ENCODE measurements at regions not wholly inside any gene's neighbourhood (a gene's known extent, or its start where the extent isn't known, plus 50 kb on each side); places are given as distances from the start of the nearest gene placed in this dataset.

DNA sequence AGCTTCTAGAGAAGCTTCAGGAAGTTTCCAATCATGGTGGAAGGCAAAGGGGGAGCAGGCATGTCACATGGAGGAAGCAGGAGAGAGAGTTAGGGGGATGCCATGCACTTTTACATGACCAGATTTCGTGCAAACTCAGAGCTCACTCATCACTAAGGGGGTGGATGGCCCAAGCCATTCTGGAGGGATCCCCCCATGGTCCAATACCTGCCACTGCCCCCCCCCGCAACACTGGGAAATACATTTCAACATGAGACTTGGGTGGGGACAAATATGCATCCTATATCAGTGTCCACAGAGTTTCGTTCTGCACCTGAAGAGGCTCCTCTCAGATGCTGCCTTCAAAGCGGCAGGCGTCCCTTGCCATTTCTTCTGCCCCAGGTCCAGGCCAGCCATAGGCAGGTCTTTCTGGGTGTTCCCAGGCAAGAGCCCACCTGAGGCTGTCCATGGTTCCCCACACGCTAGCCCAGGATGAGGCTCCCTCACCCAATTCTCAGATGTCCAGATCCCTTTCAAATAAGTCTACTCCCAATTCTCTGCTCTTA, 1344.3 kb downstream of the TBC1D22A start:
- no peak for DNase-seq

DNA sequence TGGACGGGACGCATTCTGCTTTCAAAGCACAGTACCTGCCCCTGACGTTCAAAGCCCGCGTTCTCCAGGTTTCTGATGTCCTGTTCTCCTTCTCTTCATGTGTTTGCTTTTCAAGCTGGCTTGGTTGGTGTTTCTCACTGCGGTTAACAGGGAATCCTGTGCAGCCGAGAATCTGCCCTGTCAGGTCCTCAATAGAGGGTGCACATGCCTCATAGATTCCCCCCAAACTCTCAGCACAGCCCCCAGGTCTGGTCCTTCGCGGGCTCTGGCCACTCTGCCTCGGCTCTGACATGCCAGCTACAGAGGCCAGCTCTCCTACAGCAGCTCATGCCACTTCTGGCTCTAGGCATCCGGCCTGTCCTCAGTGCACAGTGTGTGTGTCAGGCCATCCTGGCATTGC, 1343.8 kb downstream of the TBC1D22A start:
- no peak for DNase-seq

DNA sequence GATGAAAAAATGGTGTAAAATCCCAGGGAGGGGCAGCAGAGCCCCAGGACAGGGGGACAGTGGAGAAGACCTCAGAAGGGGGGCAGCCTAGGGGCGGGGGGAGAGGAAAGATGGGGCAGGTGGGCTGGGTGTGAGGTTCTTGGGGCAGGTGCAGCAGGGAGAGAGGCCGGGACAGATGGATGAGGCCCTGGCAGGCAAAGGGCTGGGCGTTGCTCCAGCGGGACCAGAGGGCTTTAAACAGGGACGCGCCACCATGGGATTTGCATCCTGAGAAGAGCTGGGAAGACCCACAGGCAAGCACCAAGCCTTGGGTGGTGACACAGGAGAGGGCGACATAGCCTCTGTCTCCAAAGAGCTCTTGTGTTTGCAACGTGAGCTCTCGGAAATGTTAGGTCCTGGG, 1342.8 kb downstream of the TBC1D22A start:
- no peak for DNase-seq

DNA sequence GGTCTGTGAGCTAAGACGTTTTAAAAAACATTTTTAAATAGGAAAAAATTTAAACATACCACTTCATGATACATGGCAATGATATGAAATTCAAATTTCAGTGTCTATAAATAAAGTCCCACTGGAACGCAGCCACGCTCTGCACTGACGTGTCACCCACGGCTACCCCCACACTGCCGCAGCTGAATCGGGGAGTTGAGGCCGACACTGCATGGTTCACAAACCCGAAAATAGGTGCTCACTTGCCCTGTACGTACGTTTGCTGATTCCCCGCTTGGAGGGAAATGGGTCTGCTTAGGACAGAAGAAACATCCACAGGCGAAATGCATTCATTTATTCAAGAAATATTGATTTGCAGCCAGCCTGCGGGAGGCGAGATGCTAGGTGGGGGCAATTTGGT, 1342.3 kb downstream of the TBC1D22A start:
- DNase-seq: no peak

DNA sequence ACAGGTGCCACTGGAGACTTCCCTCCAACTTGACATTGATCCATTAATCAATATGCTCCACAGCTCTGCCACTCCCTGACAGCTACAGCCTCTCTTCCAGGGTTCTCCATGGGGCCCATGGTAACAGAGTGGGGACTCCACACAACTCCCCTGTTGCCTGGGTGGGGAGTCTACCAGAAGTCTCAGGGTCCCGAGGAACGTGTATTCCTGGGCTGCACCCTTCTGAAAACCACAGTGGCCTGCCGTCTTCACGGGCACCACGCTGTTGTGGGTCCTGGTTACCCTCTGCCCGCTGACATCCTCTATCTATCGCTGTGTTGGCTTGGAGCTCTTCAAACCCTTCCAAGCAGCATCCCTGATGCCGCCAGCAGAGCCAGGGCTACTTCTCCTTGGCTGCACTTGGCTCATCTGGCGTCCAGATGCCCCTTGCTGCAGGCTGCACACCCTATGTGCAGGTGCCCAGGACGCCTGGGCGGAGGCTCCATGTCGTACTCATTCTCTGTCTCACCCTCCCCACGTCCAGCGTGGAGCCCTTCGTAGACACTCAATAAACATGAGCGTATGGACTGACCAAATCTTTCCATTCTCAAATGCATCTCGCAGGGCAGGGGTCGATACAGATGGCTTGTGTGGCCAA, 1341.8 kb downstream of the TBC1D22A start:
- DNase-seq: no peak

DNA sequence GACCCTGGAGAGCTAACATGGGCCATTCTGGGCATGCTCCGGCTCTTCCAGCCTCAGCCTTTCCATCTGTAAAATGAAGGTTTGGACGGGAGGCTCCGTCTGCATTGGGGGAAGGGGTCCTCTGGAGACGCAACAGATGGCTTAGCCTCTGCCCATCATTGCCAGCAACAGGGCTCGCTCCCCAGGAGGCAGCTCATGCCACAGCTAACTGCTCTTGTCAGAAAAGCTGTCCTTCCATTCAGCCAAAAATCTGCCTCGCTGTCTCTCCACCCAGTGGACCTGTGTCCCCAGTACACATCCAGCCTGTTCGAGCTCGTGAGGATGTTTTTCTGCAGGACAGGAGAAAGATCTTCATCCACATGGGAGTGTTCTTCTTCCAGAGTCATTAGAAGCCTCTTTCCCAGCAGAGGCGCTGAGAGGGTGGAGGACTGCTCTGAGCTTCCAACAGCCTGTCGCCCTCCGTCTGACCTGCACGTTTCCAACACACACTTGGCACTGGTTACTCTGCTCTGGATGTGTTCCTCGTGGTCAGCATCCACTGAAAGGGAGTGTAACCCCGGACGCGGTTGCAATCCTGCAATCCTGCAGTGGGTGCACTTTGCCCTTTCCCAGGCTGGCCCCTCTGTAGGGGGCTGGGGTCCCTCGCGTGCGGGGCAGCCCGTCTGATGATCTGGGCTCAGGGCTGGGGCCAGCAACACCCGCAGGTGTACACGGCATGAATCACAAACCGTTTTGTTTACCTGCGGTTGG, 1340.9 kb downstream of the TBC1D22A start:
- no peak for DNase-seq

DNA sequence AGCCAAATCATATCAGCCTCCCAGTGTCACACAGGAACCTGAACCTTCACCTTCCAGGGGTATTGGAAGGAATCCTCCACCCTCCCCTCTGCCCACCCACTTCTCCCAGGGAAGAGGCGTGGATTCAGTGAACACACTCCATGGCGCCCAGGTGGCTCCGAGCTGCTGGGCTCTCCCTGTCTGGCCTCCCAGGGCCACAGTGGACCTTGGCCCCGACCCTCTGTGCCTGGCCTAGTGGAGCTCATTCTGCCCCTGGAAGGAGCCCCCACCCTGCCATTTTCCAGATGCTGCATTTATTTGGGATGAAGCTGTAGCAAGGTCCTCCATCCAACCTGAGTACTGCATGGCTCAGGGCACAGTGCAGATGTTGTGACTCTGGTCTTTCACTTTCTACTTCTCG, 1340.1 kb downstream of the TBC1D22A start:
- no peak for DNase-seq

DNA sequence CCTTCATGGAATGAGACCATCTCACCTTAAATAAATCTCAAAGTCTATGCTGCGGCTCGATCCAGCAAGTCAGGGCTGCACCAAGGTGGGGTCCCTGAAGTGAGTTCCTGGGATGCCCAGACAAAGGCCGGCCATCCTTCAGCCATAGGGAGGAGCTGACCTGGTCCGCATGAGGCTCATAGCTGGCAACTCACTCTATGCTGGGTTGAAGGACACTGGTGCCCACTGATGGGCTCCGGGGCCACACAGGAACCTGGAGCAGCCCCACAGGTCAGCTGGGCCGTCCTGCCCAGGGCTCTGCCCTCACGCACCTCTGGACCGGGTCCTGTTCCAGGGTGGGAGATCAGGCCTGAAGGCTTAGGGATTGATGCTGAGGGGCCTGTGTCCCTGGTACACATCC, 1339.3 kb downstream of the TBC1D22A start:
- DNase-seq: no peak

DNA sequence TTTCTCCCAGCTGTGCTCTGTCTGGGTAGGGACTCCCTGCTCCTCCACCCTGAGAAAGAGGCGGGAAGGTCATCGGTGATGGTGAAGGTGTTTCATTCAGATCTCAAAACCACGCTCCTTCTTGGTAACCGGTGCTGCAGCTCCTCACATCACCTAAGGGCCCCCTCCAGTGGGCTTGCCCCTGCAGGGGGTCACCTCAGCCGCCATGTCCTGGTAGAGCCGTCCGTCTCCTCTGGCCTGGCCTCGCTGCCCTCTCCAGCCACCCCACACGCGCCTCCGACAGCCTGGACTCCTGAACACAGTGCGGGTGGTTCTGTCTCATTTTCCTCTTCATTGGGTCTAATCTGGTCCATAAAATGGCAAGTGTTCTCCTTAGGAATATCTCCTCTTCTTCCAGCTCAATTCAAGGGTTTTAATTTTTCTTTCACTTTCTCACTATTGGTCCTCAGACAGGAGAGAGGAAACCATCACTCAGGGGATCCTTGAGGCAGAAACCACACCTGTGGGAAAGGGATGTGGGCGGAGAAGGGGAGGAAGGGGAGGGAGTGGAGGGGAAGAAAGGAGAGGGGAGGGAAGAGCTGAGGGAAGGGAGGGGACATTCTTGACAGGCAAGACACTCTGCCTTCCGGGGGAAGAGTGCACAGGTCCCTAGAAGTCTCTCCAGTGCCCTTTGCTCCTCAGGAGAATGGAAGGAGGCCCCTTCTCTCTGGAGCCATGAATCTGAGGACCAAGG, 1338.4 kb downstream of the TBC1D22A start:
- DNase-seq: no peak

DNA sequence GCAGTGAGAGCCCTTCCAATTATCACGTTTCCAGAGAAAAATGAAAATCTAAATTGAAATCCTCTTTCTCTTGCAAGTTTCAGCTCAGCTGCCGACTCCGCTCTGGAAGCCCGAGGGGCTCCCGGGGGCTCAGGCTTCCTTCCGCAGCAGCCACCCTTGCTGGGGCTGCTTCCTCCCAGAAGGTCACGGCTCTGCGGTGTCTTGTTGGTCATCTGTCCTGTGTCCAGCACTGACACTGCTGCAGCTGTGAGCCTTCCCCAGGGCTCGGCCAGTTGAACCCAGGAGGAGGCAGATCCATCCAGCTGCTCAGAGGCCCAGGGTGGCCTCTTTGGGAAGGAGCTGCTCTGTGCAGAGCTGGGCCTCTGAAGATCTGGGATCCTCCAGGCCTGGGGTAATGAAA, 1337.2 kb downstream of the TBC1D22A start:
- DNase-seq: no peak

DNA sequence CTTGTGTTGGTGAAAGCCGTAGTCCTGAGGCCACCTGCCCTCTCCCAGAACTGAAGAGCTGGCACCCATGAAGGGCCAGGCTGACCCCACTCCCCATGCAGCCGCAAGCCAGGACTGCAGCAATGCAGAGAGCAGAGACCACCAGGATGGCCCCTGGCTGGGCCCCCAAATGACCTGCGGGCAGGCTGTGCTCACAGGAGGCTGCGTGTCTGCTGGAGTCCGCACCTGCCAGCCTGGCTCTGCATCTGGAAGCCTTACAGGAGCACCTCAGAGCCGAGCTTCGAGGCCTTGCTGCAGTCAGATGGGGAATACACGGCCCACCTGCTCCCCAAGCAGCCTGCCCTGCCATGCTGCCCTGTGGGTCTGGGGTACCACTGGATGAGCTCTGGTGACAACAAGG, 1336.8 kb downstream of the TBC1D22A start:
- no peak for DNase-seq

DNA sequence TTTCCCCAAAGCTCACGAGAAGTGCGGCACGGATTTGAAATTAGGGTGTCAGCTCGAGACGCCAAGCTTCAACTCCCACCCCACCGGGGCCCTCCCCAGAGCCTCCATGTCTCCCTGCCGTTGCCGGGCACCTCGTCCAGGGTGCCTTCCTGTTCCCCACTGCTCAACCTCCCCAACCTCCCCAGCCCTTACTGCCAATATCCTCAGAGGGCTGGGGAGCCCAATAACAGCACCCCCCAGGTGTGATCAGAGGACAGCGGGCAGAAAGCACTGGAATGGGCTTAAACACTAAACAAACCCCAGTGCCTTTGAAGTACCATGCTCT, 1336.4 kb downstream of the TBC1D22A start:
- no peak for DNase-seq

DNA sequence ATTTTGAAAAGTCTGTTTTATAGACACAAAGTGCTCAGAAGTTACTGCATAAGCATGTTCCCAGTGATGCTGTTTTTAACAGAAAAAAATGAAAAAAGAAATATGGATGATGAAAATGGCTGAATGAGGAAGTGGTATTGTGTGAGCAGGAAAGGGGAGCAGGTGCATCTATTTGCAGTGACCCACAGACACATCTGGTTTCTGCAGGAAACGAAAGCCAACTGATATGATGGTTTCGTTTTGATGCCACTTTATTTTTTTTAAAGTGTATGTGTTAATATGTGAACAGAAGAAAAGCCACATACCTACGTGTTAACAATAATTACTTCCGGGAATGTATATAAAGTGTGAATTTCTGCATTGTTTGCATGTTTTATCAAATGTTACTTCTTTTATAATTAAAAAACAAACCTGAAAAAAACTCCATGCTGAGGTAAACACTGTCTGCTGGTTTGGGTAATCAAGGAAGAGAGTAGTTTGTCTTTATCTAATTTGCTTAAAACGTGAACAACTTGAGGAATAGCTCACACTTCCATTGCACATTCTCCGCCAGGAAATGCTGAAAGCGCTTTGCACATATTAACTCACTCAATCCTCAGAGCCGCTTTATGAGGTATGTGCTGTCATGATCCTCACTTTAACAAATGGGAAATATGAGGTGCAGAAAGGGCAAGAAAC, 1335.9 kb downstream of the TBC1D22A start:
- no peak for DNase-seq

DNA sequence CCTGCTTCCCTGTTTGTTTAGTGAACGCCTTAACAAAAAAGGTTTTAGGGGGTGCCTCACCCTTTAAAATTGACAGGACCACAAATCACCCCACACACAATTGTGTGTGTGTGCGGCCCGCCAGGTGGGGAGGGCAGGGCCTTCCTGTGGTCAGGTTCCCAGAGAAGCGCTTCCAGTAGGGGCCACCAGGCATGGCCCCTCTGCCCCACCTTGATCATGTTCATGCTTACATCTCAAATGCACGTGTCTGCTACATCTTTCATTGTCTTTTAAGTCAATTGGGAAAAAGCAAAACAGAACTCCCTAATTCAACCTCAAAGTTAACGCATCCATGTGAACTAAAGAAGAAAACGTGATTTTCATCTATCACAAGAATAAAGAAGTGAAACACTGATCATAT, 1335.3 kb downstream of the TBC1D22A start:
- no peak for DNase-seq

DNA sequence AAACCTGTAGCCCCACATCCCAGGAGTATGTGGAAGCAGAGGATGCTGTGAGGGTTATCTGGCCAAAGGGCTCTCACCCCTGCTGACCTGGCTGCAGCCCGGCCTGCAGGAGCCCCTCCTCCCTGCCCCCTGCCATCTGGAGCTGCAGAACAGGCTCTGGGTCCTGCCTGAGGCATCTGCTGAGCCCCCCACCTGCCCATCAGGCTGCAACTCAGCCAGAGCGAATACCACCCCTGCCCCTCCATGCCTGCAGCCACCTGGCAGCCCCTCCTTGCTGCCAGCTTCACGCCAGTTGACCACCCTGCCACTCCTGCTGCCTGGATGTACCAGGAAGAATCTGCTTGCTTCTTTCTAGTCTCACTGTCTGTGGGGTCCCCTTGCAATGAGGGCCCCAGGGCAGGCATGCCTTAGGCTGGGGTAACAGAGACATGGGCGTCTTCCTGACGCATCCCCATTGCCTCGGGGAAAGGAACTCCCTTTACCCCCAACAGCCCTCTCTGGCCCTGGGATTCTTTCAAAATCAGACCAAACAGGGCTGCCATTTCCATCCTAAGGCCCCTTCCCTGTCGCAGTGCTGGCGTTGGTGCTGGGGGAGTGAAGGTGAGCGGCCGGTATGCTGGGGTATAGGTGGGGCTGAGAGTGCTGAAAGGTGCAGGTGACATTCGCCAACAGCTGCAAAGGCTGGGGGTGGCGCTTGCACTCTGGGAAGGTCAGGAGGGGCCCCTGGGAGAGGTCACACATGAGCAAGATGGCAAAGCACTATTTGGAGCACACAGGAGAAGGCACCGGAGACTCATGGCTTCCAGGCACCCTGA, 1334.6 kb downstream of the TBC1D22A start:
- no peak for DNase-seq

DNA sequence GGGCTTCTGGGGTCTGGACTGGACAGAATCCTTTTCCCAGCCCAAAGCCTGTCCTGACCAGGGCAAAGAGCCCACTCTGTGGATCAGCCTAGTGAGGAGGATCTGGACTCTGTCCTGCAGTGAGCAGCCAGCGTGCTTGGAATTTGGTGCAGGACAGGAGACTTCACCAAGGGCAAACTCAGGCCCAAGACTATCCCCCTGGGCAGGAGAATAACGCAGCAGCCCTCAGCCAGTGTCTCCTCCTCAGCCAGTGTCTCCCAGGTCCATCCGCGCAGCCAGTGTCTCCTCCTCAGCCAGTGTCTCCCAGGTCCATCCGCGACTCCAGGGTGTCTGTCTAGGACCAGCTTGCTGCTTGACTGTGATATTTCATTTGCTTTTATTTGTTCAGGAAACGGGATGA, 1334.0 kb downstream of the TBC1D22A start:
- DNase-seq: no peak

DNA sequence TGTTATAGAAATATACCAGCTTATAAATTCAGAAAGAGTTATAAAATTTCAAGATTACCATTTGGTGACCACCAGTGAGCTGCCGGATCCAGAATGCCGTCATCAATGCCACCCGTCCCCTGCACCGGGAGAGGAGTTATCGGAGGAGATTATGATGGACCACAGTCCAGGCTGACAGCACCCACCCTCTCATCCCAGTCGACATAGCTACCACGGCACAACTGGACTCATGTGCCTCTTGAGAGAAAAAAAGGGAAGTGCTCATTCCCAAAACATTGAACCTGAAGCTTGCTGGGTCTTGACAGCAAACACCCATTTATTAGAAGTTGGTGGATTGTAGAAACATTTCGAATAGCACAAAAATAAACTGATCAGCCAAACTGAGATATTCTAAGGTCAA, 1331.5 kb downstream of the TBC1D22A start:
- DNase-seq: no peak

DNA sequence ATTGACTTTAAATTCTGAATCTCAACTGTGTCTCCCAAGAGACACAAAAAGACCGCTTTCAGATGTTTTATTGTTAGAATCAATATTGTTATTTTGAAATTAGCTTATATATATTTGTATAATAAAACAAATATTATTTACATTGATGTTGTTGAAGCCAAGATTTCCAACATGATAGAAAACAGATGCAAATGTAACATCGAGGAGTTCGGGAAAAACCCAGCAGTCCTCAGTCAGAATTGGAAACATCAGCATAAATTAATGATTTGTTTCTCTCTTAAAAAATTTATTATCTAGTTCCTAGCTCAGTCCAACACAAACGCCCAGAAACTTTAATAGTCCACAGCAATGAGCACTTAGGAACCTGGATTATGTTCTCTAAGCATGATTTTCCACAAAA, 1330.4 kb downstream of the TBC1D22A start:
- no peak for DNase-seq

DNA sequence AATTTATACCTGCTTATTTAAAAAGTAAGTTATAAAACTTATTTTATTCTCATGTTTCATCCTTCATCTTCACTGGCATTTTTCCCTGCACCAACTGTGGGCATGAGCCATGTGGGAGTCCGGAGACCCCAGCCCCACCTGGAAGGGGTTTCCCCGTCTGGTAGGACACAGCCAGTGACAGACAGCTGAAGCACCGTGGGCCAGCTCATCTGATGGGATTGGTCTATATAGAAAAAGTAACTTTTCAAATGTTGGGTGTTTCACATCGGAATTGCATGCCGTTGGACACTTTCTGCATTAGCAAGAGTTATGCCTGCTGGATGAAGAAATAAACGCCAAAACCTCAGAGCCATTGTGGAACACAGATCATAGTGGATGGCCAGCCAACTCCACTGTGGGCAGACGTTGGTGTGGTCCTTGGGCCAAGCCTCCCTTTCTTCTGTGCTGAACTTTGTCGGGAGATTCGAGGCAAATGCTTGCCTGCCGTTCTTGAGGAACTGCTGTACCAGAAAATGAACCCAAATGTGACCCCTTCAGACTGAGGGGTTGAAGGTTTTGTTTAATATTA, 1329.3 kb downstream of the TBC1D22A start:
- DNase-seq: no peak

DNA sequence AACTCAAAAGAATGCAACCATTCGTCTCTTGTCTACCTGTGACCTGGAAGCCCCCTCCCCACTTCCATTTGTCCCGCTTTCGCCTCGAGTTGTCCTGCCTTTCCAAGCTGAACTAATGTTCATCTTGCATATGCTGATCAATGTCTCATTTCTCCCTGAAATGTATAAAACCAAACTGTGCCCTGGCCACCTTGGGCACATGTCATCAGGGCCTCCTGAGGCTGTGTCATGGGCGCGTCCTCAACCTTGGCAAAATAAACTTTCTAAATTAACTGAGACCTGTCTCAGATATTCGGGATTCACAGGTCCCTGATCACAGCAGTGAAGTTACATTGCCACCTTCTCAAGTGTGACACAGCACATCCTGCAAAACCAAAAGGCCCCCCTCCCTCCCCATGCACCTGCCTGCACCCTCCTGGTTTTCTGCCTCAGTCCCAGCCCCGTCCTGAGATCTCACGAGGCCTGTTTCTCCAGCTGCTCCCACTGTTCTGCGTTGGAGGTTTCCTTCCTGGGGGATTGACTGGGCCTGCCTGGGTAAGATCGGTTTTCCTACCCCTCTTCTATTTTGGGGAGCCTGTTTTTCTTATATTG, 1328.7 kb downstream of the TBC1D22A start:
- DNase-seq: no peak

DNA sequence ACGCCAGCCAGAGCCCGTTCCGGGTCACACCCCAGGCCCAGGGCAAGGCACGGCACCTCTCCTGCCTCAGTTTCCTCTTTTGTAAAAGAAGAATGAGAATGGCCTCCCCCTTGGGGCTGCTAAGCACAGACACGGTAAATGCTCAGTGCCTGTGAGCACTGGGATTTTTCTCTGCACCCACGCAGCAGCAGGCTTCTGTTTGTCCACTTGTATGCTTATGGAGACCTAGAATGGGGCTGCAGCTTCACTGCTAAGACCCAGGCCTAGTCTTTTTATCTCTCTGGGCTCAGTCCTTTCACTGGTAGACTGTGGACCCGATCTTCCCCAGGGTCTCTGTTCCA, 1327.9 kb downstream of the TBC1D22A start:
- no peak for DNase-seq

Data from NCI-H1048 (cell line).